ENCODE measurements at regions not wholly inside any gene's neighbourhood (a gene's known extent, or its start where the extent isn't known, plus 50 kb on each side); places are given as distances from the start of the nearest gene placed in this dataset.

DNA sequence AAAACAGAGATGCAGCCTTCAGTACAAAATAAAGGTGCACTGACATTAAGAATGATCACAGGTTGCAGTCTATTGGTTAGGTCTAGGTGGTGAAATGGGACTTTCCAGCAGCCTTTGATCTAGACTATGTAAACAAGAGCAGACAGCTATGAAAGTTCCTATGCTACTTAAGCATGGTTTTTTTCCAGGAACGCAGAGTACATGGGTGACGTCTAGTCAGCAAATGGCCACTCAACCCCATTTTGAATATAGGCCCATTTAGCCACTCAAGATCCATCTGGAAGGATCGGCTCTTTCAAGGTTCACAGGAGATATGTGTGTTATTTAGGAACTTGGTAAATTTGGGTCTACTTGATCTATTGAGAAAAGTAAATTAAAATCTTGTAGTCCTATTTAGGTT, 1424.6 kb upstream of the LRRTM3 start:
- TF ChIP-seq, protein P1, sequence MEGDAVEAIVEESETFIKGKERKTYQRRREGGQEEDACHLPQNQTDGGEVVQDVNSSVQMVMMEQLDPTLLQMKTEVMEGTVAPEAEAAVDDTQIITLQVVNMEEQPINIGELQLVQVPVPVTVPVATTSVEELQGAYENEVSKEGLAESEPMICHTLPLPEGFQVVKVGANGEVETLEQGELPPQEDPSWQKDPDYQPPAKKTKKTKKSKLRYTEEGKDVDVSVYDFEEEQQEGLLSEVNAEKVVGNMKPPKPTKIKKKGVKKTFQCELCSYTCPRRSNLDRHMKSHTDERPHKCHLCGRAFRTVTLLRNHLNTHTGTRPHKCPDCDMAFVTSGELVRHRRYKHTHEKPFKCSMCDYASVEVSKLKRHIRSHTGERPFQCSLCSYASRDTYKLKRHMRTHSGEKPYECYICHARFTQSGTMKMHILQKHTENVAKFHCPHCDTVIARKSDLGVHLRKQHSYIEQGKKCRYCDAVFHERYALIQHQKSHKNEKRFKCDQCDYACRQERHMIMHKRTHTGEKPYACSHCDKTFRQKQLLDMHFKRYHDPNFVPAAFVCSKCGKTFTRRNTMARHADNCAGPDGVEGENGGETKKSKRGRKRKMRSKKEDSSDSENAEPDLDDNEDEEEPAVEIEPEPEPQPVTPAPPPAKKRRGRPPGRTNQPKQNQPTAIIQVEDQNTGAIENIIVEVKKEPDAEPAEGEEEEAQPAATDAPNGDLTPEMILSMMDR (IDR thresholded peaks at IDR 0.05), result no peak
- no peaks in the 10 kb centered on the region for H3K36me3 Mint-ChIP-seq (ENCODE audit: low read depth)
- H3K4me1 Mint-ChIP-seq (ENCODE audit: low read depth), result no peaks in the 10 kb centered on the region
- no peak overlapping the region for H3K27ac Mint-ChIP-seq (ENCODE audit: unreplicated experiment)
- DNase-seq (ENCODE audit: low spot score), result no peak
- H3K27me3 Mint-ChIP-seq (ENCODE audit: low read depth), result no peaks in the 10 kb centered on the region
- H3K4me3 Mint-ChIP-seq (ENCODE audit: unreplicated experiment), result no peak overlapping the region
- no peaks in the 10 kb centered on the region for H3K9me3 Mint-ChIP-seq (ENCODE audit: low read depth)

DNA sequence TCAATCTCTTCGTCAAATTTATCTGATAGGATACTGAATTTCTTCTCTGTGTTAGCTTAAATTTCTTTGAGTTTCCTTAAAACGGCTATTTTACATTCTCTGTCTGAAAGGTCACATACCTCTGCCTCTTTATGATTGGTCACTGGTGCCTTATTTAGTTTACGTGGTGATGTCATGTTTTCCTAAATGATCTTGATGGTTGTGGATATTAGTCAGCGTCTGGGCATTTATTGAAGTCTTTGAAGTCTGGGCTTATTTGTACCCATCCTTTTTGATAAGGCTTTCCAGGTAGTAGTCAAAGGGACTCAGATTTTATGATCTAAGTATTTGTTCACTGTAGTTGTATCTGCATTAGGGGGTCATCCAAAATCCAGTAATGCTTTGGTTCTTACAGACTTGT, 1407.5 kb upstream of the LRRTM3 start:
- peaks cover 18% of the 10 kb centered on the region for H3K4me1 Mint-ChIP-seq (ENCODE audit: low read depth)
- no peaks in the 10 kb centered on the region for H3K27me3 Mint-ChIP-seq (ENCODE audit: low read depth)
- no peak overlapping the region for H3K27ac Mint-ChIP-seq (ENCODE audit: unreplicated experiment)

GRCh38 chr10:65528986-65529385, 1396.8 kb upstream of the LRRTM3 start:
- TF ChIP-seq, protein P1 (IDR thresholded peaks at IDR 0.05), result no peak
- Mint-ChIP-seq H3K4me1 (ENCODE audit: low read depth) (no peaks in the 10 kb centered on the region), H3K9me3 (ENCODE audit: low read depth) (peaks cover 13% of the 10 kb centered on the region)

More for the DNA sequence above, 1407.5 kb upstream of the LRRTM3 start:
- TF ChIP-seq, protein P1 (IDR thresholded peaks at IDR 0.05), result no peak
- Mint-ChIP-seq H3K9me3 (ENCODE audit: low read depth) (peaks cover 16% of the 10 kb centered on the region), H3K36me3 (ENCODE audit: low read depth) (peaks cover 2% of the 10 kb centered on the region), H3K4me3 (ENCODE audit: unreplicated experiment) (no peak overlapping the region)
- no peak for DNase-seq (ENCODE audit: low spot score)

GRCh38 chr10:65531545-65531944, 1394.3 kb upstream of the LRRTM3 start:
- no peaks in the 10 kb centered on the region for H3K4me1 Mint-ChIP-seq (ENCODE audit: low read depth)
- peaks cover 2% of the 10 kb centered on the region for H3K27me3 Mint-ChIP-seq (ENCODE audit: low read depth)
- H3K36me3 Mint-ChIP-seq (ENCODE audit: low read depth), result peaks cover 1% of the 10 kb centered on the region
- H3K4me3 Mint-ChIP-seq (ENCODE audit: unreplicated experiment), result no peak overlapping the region
- no peak for DNase-seq (ENCODE audit: low spot score)
- H3K9me3 Mint-ChIP-seq (ENCODE audit: low read depth), result peaks cover 3% of the 10 kb centered on the region
- no peak overlapping the region for H3K27ac Mint-ChIP-seq (ENCODE audit: unreplicated experiment)
- TF ChIP-seq, protein P1 (IDR thresholded peaks at IDR 0.05), result no peak

More at GRCh38 chr10:65528986-65529385, 1396.8 kb upstream of the LRRTM3 start:
- no peak overlapping the region for H3K4me3 Mint-ChIP-seq (ENCODE audit: unreplicated experiment)
- H3K27ac Mint-ChIP-seq (ENCODE audit: unreplicated experiment), result no peak overlapping the region
- no peak for DNase-seq (ENCODE audit: low spot score)
- peaks cover 8% of the 10 kb centered on the region for H3K36me3 Mint-ChIP-seq (ENCODE audit: low read depth)
- peaks cover 4% of the 10 kb centered on the region for H3K27me3 Mint-ChIP-seq (ENCODE audit: low read depth)

- Mint-ChIP-seq H3K27ac (ENCODE audit: unreplicated experiment) (no peak overlapping the region), H3K36me3 (ENCODE audit: low read depth) (no peaks in the 10 kb centered on the region), H3K27me3 (ENCODE audit: low read depth) (peaks cover 2% of the 10 kb centered on the region), H3K4me1 (ENCODE audit: low read depth) (no peaks in the 10 kb centered on the region), H3K9me3 (ENCODE audit: low read depth) (peaks cover 9% of the 10 kb centered on the region), H3K4me3 (ENCODE audit: unreplicated experiment) (no peak overlapping the region)
- TF ChIP-seq, protein P1 (IDR thresholded peaks at IDR 0.05), result no peak
- DNase-seq (ENCODE audit: low spot score), result no peak
Observed at GRCh38 chr10:65534771-65535170, 1391.1 kb upstream of the LRRTM3 start.
